HG02678 (cell line): ENCODE measurements at regions not wholly inside any gene's neighbourhood (a gene's known extent, or its start where the extent isn't known, plus 50 kb on each side); places are given as distances from the start of the nearest gene placed in this dataset.

Experiments used
- ATAC-seq: cut with Tn5 transposase; IDR thresholded peaks from one replicate; pipeline ENCODE4 v1.9.1; 2021; ENCODE audit warnings: mild to moderate bottlenecking, moderate library complexity; ENCODE audit not compliant: unreplicated experiment

- no peak for ATAC-seq
Measured at GRCh38 chr2:60003076-60003475, 550.4 kb downstream of the BCL11A start.

GRCh38 chr2:60002183-60002867, 551.1 kb downstream of the BCL11A start:
- ATAC-seq: no peak

- ATAC-seq: no peak
Measured at GRCh38 chr2:60000686-60001085, 552.8 kb downstream of the BCL11A start.

GRCh38 chr2:59998324-59998723, 555.1 kb downstream of the BCL11A start:
- ATAC-seq: no peak

GRCh38 chr2:59997371-59997770, 556.1 kb downstream of the BCL11A start:
- ATAC-seq: no peak

- no peak for ATAC-seq
Measured at GRCh38 chr2:59996855-59997254, 556.6 kb downstream of the BCL11A start.

- no peak for ATAC-seq
Measured at GRCh38 chr2:59993726-59994125, 559.7 kb downstream of the BCL11A start.

GRCh38 chr2:59988341-59988740, 565.1 kb downstream of the BCL11A start:
- no peak for ATAC-seq

- no peak for ATAC-seq
Measured at GRCh38 chr2:59986511-59986910, 566.9 kb downstream of the BCL11A start.

- no peak for ATAC-seq
Measured at GRCh38 chr2:59985923-59986322, 567.5 kb downstream of the BCL11A start.

- no peak for ATAC-seq
Measured at GRCh38 chr2:59974051-59974766, 579.2 kb downstream of the BCL11A start.

GRCh38 chr2:59969161-59969560, 584.3 kb downstream of the BCL11A start:
- ATAC-seq: no peak

- ATAC-seq: no peak
Measured at GRCh38 chr2:59968441-59968840, 585.0 kb downstream of the BCL11A start.

- ATAC-seq: no peak
Measured at GRCh38 chr2:59967691-59968090, 585.8 kb downstream of the BCL11A start.

- ATAC-seq: no peak
Measured at GRCh38 chr2:59963157-59963556, 590.3 kb downstream of the BCL11A start.

- ATAC-seq: no peak
Measured at GRCh38 chr2:59961746-59962145, 591.7 kb downstream of the BCL11A start.

GRCh38 chr2:59959944-59960343, 593.5 kb downstream of the BCL11A start:
- no peak for ATAC-seq

- ATAC-seq: no peak
Measured at GRCh38 chr2:59957504-59957903, 596.0 kb downstream of the BCL11A start.

GRCh38 chr2:59956981-59957380, 596.5 kb downstream of the BCL11A start:
- ATAC-seq: no peak

- no peak for ATAC-seq
Measured at GRCh38 chr2:59947917-59948541, 605.4 kb downstream of the BCL11A start.

GRCh38 chr2:59947209-59947608, 606.2 kb downstream of the BCL11A start:
- ATAC-seq: no peak

- ATAC-seq: no peak
Measured at GRCh38 chr2:59939236-59939635, 614.2 kb downstream of the BCL11A start.
